Astrocyte (in vitro differentiated cells and primary cell): ENCODE measurements at regions not wholly inside any gene's neighbourhood (a gene's known extent, or its start where the extent isn't known, plus 50 kb on each side); places are given as distances from the start of the nearest gene placed in this dataset.

Experiments used
- DNase-seq: peaks from one replicate; pipeline ENCODE4 v3.0.0-alpha.2; 2010; ENCODE audit warnings: low read depth
- FAIRE-seq: peaks from 2 replicates; lab custom pipeline; 2011; peaks lifted over from hg19 to GRCh38; lab: Jason Lieb, UNC
- H2AFZ ChIP-seq: 2 replicates; pipeline ENCODE4 v1.6.0; 2012; ENCODE audit warnings: low read depth, low read length, inconsistent platforms
- H3K27ac ChIP-seq: 2 replicates; pipeline ENCODE4 v1.5.1; 2011; ENCODE audit warnings: low read depth, low read length, inconsistent platforms
- H3K27me3 ChIP-seq: 2 replicates; pipeline ENCODE4 v1.6.0; 2011; ENCODE audit warnings: low read length, inconsistent platforms; ENCODE audit not compliant: insufficient read depth
- H3K36me3 ChIP-seq: 2 replicates; pipeline ENCODE4 v1.5.1; 2011; ENCODE audit warnings: low read length, inconsistent platforms; ENCODE audit not compliant: insufficient read depth
- H3K4me1 ChIP-seq: 2 replicates; pipeline ENCODE4 v1.5.1; 2011; ENCODE audit warnings: low read length, inconsistent platforms; ENCODE audit not compliant: insufficient read depth
- H3K4me2 ChIP-seq: 2 replicates; pipeline ENCODE4 v1.6.0; 2012; ENCODE audit warnings: low read length, inconsistent platforms
- H3K4me3 ChIP-seq: 2 replicates; pipeline ENCODE4 v1.5.1; 2011; ENCODE audit warnings: low read depth, mild to moderate bottlenecking, low read length, inconsistent platforms; ENCODE audit not compliant: insufficient read depth
- H3K79me2 ChIP-seq: 2 replicates; pipeline ENCODE4 v1.6.0; 2012; ENCODE audit warnings: mild to moderate bottlenecking, low read length, inconsistent platforms; ENCODE audit not compliant: insufficient read depth
- H3K9ac ChIP-seq: 2 replicates; pipeline ENCODE4 v1.6.0; 2012; ENCODE audit warnings: mild to moderate bottlenecking, low read length, inconsistent platforms
- H3K9me3 ChIP-seq: 2 replicates; pipeline ENCODE4 v1.5.1; 2012; ENCODE audit warnings: low read depth, mild to moderate bottlenecking, low read length, inconsistent platforms; ENCODE audit not compliant: insufficient read depth
- H4K20me1 ChIP-seq: 2 replicates; pipeline ENCODE4 v1.6.0; 2012; ENCODE audit warnings: low read length, inconsistent platforms; ENCODE audit not compliant: insufficient read depth
- H3K27ac Mint-ChIP-seq: one replicate; pipeline ENCODE4 v1.8.0; 2021; ENCODE audit warnings: mild to moderate bottlenecking, mixed read lengths; ENCODE audit not compliant: unreplicated experiment
- H3K27me3 Mint-ChIP-seq: one replicate; pipeline ENCODE4 v1.8.0; 2021; ENCODE audit warnings: low read depth, mixed read lengths; ENCODE audit not compliant: unreplicated experiment
- H3K36me3 Mint-ChIP-seq: one replicate; pipeline ENCODE4 v1.8.0; 2021; ENCODE audit warnings: low read depth, mixed read lengths; ENCODE audit not compliant: unreplicated experiment
- H3K4me1 Mint-ChIP-seq: one replicate; pipeline ENCODE4 v1.8.0; 2021; ENCODE audit warnings: low read depth, mixed read lengths; ENCODE audit not compliant: unreplicated experiment
- H3K4me3 Mint-ChIP-seq: one replicate; pipeline ENCODE4 v1.8.0; 2021; ENCODE audit warnings: mild to moderate bottlenecking, moderate library complexity, mixed read lengths; ENCODE audit not compliant: unreplicated experiment
- H3K9me3 Mint-ChIP-seq: one replicate; pipeline ENCODE4 v1.8.0; 2021; ENCODE audit warnings: mild to moderate bottlenecking, mixed read lengths; ENCODE audit not compliant: unreplicated experiment
- CTCF ChIP-seq: IDR thresholded peaks from 2 replicates; pipeline ENCODE4 v1.5.1; 2011; ENCODE audit warnings: low read depth, mild to moderate bottlenecking, inconsistent platforms, low read length, moderate library complexity; ENCODE audit not compliant: insufficient read depth
- EZH2 ChIP-seq: IDR thresholded peaks from 2 replicates; pipeline ENCODE4 v1.6.1; 2012; ENCODE audit warnings: mild to moderate bottlenecking, low read length, inconsistent platforms; ENCODE audit not compliant: insufficient read depth

GRCh38 chr2:88866756-88867155 is 175.3 kb downstream of the RPIA start:
- TF ChIP-seq CTCF (no peak), EZH2 (no peak)
- Mint-ChIP-seq H3K27ac (no peak overlapping the region), H3K27me3 (peaks cover 15% of the 10 kb centered on the region), H3K4me1 (no peaks in the 10 kb centered on the region), H3K9me3 (no peaks in the 10 kb centered on the region), H3K36me3 (no peaks in the 10 kb centered on the region), H3K4me3 (no peak overlapping the region)
- no peak overlapping the region for H2AFZ ChIP-seq
- FAIRE-seq (no peak), DNase-seq (no peak)
- no peak overlapping the region for H3K27ac ChIP-seq
- no peak overlapping the region for H3K4me3 ChIP-seq
- H3K4me1 ChIP-seq, result no peaks in the 10 kb centered on the region
- peaks cover 6% of the 10 kb centered on the region for H3K27me3 ChIP-seq
- no peak overlapping the region for H3K4me2 ChIP-seq
- no peaks in the 10 kb centered on the region for H4K20me1 ChIP-seq
- no peak overlapping the region for H3K9ac ChIP-seq
- no peaks in the 10 kb centered on the region for H3K9me3 ChIP-seq
- H3K79me2 ChIP-seq, result no peaks in the 10 kb centered on the region
- no peaks in the 10 kb centered on the region for H3K36me3 ChIP-seq

GRCh38 chr2:88868861-88869260 is 177.4 kb downstream of the RPIA start:
- Mint-ChIP-seq H3K4me1 (no peaks in the 10 kb centered on the region), H3K36me3 (no peaks in the 10 kb centered on the region), H3K27me3 (peaks cover 15% of the 10 kb centered on the region), H3K27ac (no peak overlapping the region), H3K9me3 (no peaks in the 10 kb centered on the region), H3K4me3 (no peak overlapping the region)
- no peaks in the 10 kb centered on the region for H3K9me3 ChIP-seq
- H3K4me2 ChIP-seq, result no peak overlapping the region
- no peaks in the 10 kb centered on the region for H3K36me3 ChIP-seq
- DNase-seq, result no peak
- H4K20me1 ChIP-seq, result no peaks in the 10 kb centered on the region
- no peak overlapping the region for H2AFZ ChIP-seq
- peaks cover 6% of the 10 kb centered on the region for H3K27me3 ChIP-seq
- H3K27ac ChIP-seq, result no peak overlapping the region
- TF ChIP-seq CTCF (no peak), EZH2 (no peak)
- no peaks in the 10 kb centered on the region for H3K79me2 ChIP-seq
- no peak for FAIRE-seq
- no peak overlapping the region for H3K9ac ChIP-seq
- H3K4me3 ChIP-seq, result no peak overlapping the region
- no peaks in the 10 kb centered on the region for H3K4me1 ChIP-seq

DNA sequence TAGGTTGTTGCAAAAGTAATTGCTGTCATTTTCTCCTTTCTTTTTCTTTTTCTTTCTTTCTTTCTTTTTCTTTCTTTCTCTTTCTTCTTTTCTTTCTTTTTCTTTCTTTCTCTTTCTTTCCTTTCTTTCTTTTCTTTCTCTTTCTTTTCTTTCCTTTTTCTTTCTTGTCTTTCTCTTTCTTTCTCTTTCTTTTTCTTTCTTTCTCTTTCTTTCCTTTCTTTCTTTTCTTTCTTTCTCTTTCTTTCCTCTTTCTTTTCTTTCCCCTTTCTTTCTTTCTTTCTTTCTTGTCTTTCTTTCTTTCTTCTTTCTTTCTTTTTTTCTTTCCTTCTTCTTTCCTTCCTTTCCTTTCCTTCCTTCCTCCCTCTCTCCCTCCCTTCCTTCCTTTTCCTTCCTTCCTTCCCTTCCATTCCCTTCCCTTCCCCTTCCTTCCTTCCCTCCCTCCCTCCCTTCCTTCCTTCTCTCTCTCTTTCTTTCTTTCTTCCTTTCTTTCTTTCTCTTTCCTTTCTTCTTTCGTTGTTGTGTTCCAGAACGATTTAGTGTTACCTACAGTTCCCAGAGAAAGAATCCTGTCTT is 178.9 kb downstream of the RPIA start:
- no peak overlapping the region for H3K4me3 Mint-ChIP-seq
- H3K4me2 ChIP-seq, result no peak overlapping the region

More for the DNA sequence above, 178.9 kb downstream of the RPIA start:
- H3K4me1 Mint-ChIP-seq, result no peaks in the 10 kb centered on the region
- H3K4me1 ChIP-seq, result no peaks in the 10 kb centered on the region
- FAIRE-seq, result no peak
- no peaks in the 10 kb centered on the region for H3K36me3 ChIP-seq
- no peaks in the 10 kb centered on the region for H4K20me1 ChIP-seq
- H3K9ac ChIP-seq, result no peak overlapping the region
- no peak for DNase-seq
- H2AFZ ChIP-seq, result no peak overlapping the region
- TF ChIP-seq CTCF (no peak), EZH2 (no peak)
- no peaks in the 10 kb centered on the region for H3K9me3 Mint-ChIP-seq
- no peaks in the 10 kb centered on the region for H3K79me2 ChIP-seq
- H3K27me3 Mint-ChIP-seq, result peaks cover 9% of the 10 kb centered on the region
- no peak overlapping the region for H3K27ac ChIP-seq
- H3K4me3 ChIP-seq, result no peak overlapping the region
- no peaks in the 10 kb centered on the region for H3K9me3 ChIP-seq
- H3K36me3 Mint-ChIP-seq, result no peaks in the 10 kb centered on the region
- peaks cover 6% of the 10 kb centered on the region for H3K27me3 ChIP-seq
- no peak overlapping the region for H3K27ac Mint-ChIP-seq
